GM18909 (cell line): ENCODE measurements at regions not wholly inside any gene's neighbourhood (a gene's known extent, or its start where the extent isn't known, plus 50 kb on each side); places are given as distances from the start of the nearest gene placed in this dataset.
"Not testable (repeated sequence)": the region's sequence is repeated elsewhere in the genome, so short reads cannot be mapped to it uniquely, and the experiment has no call there.

Source experiments
- ATAC-seq: cut with Tn5 transposase; IDR thresholded peaks from one replicate; pipeline ENCODE4 v1.9.1; 2021; ENCODE audit warnings: mild to moderate bottlenecking; ENCODE audit not compliant: unreplicated experiment, poor library complexity

GRCh38 chr14:51341338-51341737 lies 101.3 kb downstream of the TMX1 start:
- no peak for ATAC-seq

DNA sequence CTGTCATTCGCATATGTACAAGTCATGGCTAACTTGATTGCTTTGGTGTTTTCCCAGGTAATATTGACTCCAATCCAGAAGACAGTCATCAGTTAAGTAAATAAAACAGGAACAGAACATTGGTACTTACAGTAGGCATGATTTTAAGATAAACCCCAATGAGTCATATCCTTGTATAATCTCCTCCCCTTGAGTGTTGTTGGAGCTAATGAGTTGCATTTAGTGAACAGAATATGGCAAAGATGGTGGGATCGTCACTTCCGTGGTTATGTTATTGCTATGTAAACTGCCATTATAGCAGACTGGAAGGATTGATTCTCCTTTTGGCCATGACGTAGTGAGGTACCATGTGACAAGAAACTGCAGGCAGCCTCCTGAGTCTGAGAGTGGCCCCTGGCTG lies 102.2 kb downstream of the TMX1 start:
- no peak for ATAC-seq

- ATAC-seq: no peak
Observed at GRCh38 chr14:51351997-51352396, 112.0 kb downstream of the TMX1 start.

DNA sequence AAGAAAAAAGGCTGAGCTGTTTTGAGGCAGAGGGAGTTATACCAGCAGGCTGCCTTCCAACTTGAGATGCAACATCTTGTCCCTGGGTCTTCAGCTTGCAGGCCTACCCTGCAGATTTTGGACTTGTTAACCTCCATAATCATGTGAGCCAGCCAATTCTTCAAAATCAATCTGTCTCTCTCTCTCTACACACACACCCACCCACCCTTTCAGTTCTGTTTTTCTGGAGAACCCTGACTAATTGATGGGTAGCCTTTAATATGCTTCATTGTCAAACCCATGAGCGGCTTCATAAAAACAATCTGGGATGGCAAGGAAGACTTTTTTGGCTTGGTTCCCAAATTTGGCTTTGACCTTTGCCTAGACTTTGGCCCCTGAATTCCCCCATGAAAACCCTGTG lies 113.9 kb downstream of the TMX1 start:
- ATAC-seq: no peak

DNA sequence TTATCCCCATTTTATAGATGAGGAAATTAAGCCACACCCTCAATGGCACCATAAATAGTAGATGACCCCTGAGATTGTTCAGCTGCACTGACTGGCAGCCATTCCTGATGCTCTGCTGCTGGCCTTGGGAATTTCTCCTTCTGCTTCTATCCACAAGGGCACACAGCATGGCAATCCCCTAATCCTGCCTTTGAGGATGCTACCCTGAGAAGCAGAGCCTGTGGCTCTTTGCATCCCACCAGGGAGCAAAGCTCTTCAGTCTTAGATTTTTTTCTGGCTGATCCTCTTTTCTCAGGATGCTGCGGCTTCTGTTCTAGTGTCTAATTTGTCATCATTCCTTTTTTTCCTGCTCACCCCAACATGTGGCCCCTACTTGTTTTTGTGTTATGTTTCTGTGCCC lies 114.8 kb downstream of the TMX1 start:
- no peak for ATAC-seq

GRCh38 chr14:51356381-51356780 lies 116.3 kb downstream of the TMX1 start:
- ATAC-seq: no peak

GRCh38 chr14:51357250-51357649 lies 117.2 kb downstream of the TMX1 start:
- no peak for ATAC-seq

DNA sequence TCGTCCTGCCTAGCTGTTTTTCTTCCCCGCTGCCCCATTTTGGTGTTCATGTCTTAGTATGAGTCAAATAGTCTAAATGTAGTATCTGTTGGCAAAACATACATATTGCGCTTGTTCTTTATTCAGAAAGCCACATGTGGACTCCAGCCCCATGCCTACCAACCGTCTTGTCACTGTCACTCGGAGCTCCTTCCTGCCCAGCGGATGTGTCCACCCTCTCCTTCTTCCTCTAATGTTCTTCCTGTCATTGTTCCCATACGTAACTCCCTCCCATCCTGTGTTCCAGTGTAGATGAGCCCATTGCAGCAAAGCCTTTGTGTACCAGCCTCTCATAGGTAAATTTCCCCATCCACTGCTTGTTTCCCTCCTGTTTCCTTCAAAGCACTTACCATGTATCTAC lies 120.5 kb downstream of the TMX1 start:
- no peak for ATAC-seq

DNA sequence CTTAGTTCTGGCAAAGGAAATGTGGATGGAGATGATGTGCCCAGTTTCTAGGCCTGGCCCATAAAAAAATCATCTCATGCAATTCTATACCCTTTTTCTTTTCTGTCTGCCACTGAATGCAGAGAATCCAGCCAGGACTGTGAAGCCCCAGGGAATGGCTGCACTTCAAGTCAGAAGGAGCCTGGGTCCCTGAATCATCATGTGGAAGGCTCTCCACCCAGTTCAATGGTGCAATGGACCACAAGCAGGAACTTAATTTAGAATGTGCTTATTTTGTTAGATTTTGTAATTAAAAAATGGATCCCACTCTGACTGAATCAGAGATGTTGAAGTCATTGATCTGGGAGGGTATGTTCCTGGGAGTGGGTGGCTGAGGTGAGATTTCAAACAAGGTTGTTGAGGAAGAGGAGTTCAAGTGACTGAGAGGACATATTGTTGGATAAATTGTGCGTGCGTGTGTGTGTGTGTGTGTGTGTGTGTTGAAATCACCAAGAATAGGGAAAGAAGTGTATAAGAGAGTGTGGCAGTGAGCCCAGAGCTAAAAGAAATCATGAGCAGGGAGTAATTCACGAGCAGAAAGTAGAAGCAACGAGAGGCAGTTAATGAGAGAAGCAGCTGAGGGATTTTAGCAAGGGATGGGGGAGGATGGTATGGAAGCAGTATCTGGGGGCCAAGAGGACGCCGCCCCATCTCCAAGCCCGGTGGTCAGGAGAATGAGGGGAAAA lies 125.4 kb downstream of the TMX1 start:
- no peak for ATAC-seq

GRCh38 chr14:51366460-51366859 lies 126.4 kb downstream of the TMX1 start:
- ATAC-seq: not testable (repeated sequence)

GRCh38 chr14:51366866-51367599 lies 127.0 kb downstream of the TMX1 start:
- not testable (repeated sequence) for ATAC-seq

GRCh38 chr14:51367600-51367931 lies 127.5 kb downstream of the TMX1 start:
- no peak for ATAC-seq

GRCh38 chr14:51368721-51369163 lies 128.7 kb downstream of the TMX1 start:
- ATAC-seq: no peak

- no peak for ATAC-seq
Observed at GRCh38 chr14:51369814-51370213, 129.8 kb downstream of the TMX1 start.

GRCh38 chr14:51370758-51371386 lies 130.8 kb downstream of the TMX1 start:
- no peak for ATAC-seq

GRCh38 chr14:51377186-51377585 lies 137.1 kb downstream of the TMX1 start:
- ATAC-seq: not testable (repeated sequence)

DNA sequence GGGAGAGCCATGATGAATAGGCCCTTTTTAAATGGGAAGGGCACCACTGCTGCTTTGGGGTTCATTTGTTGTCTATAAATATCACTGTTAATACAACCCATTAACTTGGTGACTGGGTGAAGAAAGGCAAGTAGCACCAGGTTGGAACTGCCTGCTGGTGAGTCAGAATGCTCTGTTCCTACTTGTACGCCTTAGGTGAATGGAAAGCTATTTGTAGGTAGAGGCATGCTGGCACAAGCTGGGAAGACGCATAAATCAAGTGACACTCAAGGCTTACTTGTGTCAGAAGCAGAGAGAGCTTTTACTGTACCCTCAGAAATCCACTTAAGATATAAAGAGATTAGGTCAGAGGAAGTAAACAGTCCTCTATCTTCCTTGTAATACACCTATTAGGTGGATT lies 142.5 kb downstream of the TMX1 start:
- ATAC-seq: no peak

DNA sequence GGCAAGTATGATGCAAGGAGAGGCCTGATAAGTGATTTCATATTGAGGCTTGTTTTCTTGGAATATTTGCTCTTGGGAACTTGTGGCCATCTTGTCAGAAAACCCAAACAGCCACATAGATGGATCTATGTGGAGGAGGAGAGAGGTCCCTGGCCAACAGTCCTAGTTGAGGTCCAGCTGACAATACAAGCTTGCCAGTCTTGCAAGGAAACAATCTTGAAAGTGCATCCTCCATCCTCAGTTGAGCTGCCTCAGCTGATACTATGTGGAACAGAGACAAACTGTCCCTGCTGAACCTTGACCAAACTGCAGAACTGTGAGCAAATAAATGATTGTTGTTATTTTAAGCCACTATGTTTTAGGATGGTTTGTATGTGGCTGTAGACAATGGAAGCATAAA lies 146.4 kb downstream of the TMX1 start:
- no peak for ATAC-seq

DNA sequence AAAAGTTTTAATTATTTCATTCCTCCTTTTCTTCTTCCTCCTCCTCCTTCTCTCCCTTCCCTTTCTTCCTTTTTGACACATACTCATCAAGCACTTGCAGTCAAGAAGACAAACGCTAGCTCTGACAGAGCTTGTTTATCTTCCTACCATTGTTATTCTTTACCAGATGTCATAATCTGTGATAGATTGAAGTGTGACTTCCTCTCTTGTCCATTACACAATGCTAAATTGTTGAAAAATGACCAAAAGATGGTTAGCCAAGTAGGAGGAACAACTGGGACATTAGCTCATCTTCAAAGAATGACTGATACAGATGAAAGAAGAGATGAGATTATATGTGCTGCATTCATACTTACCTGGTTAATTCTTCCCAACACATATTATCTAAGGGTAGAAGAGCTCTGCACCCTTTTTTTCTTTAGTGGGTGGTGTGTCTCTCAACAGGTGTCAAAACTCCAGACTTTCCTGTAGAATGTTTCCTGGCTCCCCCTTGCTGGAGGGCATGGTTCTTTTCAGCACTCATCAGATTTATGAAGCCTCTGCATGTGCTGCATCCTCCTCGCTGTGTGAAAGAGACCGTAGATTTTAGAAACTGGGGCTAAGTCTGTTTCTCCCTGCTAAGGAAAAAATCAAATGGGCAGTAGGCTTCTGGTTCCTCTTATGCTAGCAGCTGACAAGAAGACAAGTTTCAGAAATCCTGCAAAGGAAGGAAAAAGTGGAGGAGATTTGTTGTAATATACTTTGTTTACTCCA lies 147.1 kb downstream of the TMX1 start:
- no peak for ATAC-seq

DNA sequence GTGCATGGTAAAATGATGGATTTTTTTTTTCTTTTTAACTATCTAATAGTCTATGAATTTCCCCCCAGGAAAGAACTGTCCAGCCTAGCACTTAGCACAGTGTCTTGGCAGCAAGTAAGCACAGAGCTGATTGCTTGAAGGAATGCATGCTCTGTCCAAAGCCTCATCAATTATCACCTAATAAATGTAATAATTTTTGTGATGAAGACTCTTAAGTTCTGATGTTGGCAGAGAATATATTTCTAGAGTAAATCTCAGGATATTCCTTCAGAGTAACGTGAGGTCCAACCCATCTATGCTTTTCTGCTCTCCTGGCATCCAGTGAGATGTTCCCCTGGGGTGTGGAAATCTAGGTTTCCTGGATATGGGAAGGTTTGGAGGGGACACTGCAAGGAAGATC lies 152.4 kb downstream of the TMX1 start:
- ATAC-seq: no peak

DNA sequence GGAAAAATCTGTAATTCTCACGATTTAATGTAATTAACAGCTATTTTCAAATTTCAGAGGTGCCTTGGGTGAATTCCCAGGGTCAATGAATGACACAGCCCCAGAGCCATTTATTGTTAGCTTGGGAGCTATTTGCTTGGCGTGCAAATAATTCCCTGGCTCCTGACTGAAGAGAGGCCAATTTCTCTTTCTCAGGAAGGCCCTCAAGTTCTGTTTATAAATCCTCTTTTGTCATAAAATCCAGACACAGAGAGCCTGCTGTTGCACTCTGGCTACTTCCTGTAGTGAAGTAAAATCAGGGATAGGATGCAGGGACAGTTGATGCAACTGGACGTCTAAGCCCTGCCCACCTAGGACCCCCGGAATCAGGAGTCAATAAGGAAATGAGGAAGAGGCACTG lies 154.3 kb downstream of the TMX1 start:
- ATAC-seq: no peak
